ENCODE measurements at regions not wholly inside any gene's neighbourhood (a gene's known extent, or its start where the extent isn't known, plus 50 kb on each side); places are given as distances from the start of the nearest gene placed in this dataset.

DNA sequence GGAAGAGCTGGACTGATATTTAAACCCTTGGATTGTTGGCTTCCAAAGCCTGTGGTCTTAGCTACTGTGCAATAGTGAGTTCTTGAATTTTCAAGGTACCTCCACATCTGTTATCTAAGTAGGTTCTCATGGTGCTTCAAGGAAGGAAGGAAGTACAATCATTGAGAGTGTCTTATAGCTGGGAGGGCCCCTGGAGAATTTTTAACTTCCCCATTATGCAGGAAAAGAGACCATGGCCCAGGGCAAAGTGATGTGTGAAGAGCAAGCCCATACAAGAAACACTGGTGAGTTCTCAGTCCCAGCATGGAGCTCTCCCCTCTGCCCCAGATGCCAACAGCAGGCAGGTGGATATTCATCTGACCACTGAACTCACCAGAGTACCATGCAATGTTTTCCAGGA lies 169.0 kb upstream of the IRX6 start:
- DNase-seq (ENCODE audit: low read depth): peak; percentile 69
- TF ChIP-seq MYC (IDR thresholded peaks at IDR 0.05; ENCODE audit: low read depth, low read length) (no peak), POLR2A (IDR thresholded peaks at IDR 0.05; ENCODE audit: extremely low read depth, insufficient read length) (no peak)
- TF ChIP-seq, protein P1, sequence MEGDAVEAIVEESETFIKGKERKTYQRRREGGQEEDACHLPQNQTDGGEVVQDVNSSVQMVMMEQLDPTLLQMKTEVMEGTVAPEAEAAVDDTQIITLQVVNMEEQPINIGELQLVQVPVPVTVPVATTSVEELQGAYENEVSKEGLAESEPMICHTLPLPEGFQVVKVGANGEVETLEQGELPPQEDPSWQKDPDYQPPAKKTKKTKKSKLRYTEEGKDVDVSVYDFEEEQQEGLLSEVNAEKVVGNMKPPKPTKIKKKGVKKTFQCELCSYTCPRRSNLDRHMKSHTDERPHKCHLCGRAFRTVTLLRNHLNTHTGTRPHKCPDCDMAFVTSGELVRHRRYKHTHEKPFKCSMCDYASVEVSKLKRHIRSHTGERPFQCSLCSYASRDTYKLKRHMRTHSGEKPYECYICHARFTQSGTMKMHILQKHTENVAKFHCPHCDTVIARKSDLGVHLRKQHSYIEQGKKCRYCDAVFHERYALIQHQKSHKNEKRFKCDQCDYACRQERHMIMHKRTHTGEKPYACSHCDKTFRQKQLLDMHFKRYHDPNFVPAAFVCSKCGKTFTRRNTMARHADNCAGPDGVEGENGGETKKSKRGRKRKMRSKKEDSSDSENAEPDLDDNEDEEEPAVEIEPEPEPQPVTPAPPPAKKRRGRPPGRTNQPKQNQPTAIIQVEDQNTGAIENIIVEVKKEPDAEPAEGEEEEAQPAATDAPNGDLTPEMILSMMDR (IDR thresholded peaks at IDR 0.05; ENCODE audit: low read depth, low read length): no peak
- TF ChIP-seq, protein P2, sequence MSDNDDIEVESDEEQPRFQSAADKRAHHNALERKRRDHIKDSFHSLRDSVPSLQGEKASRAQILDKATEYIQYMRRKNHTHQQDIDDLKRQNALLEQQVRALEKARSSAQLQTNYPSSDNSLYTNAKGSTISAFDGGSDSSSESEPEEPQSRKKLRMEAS (IDR thresholded peaks at IDR 0.05; ENCODE audit: low read depth, low read length): no peak
- no peak overlapping the region for H3K4me3 ChIP-seq (ENCODE audit: low read depth, low read length)

DNA sequence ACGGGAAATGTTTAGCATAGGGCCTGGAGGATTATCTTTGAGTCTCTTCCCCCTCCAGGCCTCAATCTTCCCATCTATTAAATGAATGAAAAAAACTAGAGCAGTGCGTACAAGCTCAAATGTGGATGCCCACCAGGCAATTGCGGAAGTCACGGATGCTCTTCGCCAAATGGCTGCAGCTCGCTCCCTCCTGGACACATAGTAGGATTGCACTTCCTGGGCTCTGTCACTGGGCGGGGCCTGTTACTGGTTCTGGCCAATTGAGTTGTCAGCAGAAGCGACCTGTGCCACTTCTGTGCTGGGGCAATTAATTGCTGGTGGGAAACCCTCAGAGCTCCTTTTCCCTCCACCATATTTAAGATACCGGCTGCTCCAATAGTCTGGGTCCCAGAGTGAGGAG lies 168.2 kb upstream of the IRX6 start:
- no peak overlapping the region for H3K4me3 ChIP-seq (ENCODE audit: low read depth, low read length)
- no peak for DNase-seq (ENCODE audit: low read depth)
- TF ChIP-seq POLR2A (IDR thresholded peaks at IDR 0.05; ENCODE audit: extremely low read depth, insufficient read length) (no peak), MYC (IDR thresholded peaks at IDR 0.05; ENCODE audit: low read depth, low read length) (no peak)
- TF ChIP-seq, protein P1 (IDR thresholded peaks at IDR 0.05; ENCODE audit: low read depth, low read length): no peak

DNA sequence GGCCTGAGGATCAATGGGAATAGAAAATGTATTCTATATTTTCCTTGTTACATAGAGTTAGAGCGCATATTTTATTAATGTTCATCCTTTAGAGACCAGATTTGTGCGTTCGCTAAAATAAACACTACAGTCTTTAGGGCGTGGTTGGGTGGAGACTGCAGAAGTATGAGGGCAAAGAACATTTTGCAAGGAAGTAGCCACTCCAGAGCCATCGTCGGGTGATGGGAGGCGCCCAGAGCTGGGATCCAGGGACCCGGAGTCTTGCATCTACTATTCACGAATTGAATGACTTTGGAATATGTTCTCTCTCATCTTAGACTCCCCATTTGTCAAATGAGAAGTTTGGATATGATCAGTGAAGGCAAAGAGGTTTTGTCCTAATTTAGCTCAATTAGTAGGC lies 154.2 kb upstream of the IRX6 start:
- no peak for DNase-seq (ENCODE audit: low read depth)
- no peak overlapping the region for H3K4me3 ChIP-seq (ENCODE audit: low read depth, low read length)
- TF ChIP-seq, protein P1 (IDR thresholded peaks at IDR 0.05; ENCODE audit: low read depth, low read length): no peak
- TF ChIP-seq MYC (IDR thresholded peaks at IDR 0.05; ENCODE audit: low read depth, low read length): no peak
- TF ChIP-seq, protein P2 (IDR thresholded peaks at IDR 0.05; ENCODE audit: low read depth, low read length): no peak
- TF ChIP-seq POLR2A (IDR thresholded peaks at IDR 0.05; ENCODE audit: extremely low read depth, insufficient read length): no peak

DNA sequence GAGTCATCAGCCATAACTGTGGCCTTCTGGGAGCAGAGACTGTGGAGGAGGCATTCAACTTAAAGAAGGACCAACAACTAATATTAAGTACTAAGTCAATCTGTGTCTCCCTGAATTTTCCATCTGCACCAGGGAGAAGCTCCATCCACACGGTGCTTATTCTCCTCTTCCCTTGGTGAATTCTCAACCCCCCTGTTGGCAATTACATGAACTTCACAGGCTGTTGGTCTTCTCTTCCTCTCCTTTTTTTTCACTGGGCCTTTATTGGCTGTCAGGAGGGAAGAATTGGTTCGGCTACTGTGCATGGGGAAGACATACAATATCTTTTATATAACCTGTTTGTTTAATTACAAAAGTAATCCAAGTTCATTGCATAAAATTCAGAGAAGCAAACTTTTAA lies 152.8 kb upstream of the IRX6 start:
- no peak overlapping the region for H3K4me3 ChIP-seq (ENCODE audit: low read depth, low read length)
- DNase-seq (ENCODE audit: low read depth): no peak
- TF ChIP-seq MYC (IDR thresholded peaks at IDR 0.05; ENCODE audit: low read depth, low read length) (no peak), POLR2A (IDR thresholded peaks at IDR 0.05; ENCODE audit: extremely low read depth, insufficient read length) (no peak)
- TF ChIP-seq, protein P1 (IDR thresholded peaks at IDR 0.05; ENCODE audit: low read depth, low read length): no peak
- TF ChIP-seq, protein P2 (IDR thresholded peaks at IDR 0.05; ENCODE audit: low read depth, low read length): no peak

DNA sequence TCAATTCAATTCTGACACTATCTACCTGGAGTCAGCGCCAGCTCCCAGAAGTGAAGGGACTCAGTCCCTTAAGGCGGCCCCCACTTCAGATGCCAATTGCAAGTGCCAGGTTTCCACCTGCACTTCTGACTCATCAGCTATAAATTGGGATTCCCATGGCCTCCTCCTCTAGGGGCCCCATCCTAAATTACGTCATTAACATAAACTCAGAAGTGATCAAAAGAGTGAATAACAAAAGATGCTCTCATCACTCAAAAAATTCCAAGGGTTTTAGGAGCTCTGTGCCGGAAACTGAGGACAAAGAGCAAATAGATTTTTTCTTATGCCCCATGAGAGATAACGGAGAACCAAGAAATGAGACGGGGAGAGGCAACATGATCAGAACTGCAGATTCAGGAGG lies 148.6 kb upstream of the IRX6 start:
- no peak for DNase-seq (ENCODE audit: low read depth)
- TF ChIP-seq MYC (IDR thresholded peaks at IDR 0.05; ENCODE audit: low read depth, low read length) (no peak), POLR2A (IDR thresholded peaks at IDR 0.05; ENCODE audit: extremely low read depth, insufficient read length) (no peak)
- TF ChIP-seq, protein P1 (IDR thresholded peaks at IDR 0.05; ENCODE audit: low read depth, low read length): no peak
- TF ChIP-seq, protein P2 (IDR thresholded peaks at IDR 0.05; ENCODE audit: low read depth, low read length): no peak
- no peak overlapping the region for H3K4me3 ChIP-seq (ENCODE audit: low read depth, low read length)

DNA sequence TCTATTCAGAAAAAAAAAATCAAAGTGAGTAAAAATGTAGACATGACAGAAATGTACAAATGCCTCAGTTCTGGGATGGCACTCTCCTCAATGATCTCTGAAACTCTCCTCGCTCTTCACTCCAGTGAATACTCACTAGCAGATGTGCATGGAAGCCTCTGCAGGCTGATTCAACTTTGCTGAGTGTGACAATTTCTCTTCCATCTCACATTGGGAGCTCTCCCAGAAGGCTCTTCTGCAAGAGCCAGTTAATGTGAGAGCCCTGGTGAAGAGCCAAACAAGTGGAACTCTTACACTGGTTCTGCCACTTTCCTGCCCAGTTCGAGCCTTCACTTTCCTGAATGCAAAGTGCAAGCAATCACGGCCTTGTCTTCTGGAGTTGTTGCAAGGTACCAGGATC lies 147.1 kb upstream of the IRX6 start:
- DNase-seq (ENCODE audit: low read depth): no peak
- TF ChIP-seq MYC (IDR thresholded peaks at IDR 0.05; ENCODE audit: low read depth, low read length): no peak
- TF ChIP-seq, protein P1 (IDR thresholded peaks at IDR 0.05; ENCODE audit: low read depth, low read length): no peak
- TF ChIP-seq POLR2A (IDR thresholded peaks at IDR 0.05; ENCODE audit: extremely low read depth, insufficient read length): no peak
- TF ChIP-seq, protein P2 (IDR thresholded peaks at IDR 0.05; ENCODE audit: low read depth, low read length): no peak
- no peak overlapping the region for H3K4me3 ChIP-seq (ENCODE audit: low read depth, low read length)

Measured in NB4 (cell line).